HG03575 (cell line): ENCODE measurements at regions not wholly inside any gene's neighbourhood (a gene's known extent, or its start where the extent isn't known, plus 50 kb on each side); places are given as distances from the start of the nearest gene placed in this dataset.

ENCODE experiments used
- ATAC-seq: cut with Tn5 transposase; IDR thresholded peaks from one replicate; pipeline ENCODE4 v1.9.1; 2021; ENCODE audit not compliant: unreplicated experiment, insufficient number of reproducible peaks, low FRiP score; ENCODE audit errors: extremely low read depth

DNA sequence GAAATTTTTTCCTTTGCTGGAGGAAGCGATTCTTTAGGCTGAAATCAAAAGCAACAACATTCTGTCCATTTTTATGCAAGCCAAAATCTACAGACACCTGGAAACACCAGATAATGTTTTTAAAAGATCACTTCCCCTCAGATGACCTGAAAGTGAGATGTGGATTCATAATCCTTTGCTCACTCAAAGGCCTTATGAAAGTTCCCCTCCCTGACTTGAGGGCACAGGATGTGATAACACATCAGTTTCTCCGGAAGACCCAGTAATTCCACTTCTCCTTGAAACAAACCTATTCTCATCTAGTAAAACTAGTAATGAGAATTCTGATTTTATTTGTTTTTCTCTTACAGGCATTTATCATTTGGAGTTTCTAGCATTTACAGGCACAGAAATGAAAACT, 218.3 kb upstream of the RND3 start:
- ATAC-seq: no peak

DNA sequence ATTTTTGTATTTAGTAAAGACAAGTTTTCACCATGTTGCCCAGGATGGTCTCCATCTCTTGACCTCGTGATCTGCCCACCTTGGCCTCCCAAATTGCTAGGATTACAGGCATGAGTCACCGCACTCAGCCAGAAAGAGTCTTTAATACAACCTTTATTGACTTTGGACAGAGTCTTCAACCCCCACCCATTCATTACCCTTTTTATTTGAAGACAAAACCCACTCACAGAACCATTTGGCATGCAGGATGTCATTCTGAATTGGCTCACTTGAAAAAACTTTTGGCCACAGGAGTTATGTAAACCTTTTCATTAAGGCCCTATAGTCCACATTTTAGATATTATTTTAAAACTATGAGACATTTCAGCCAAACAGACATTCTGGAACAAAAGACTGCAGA, 217.9 kb upstream of the RND3 start:
- no peak for ATAC-seq

DNA sequence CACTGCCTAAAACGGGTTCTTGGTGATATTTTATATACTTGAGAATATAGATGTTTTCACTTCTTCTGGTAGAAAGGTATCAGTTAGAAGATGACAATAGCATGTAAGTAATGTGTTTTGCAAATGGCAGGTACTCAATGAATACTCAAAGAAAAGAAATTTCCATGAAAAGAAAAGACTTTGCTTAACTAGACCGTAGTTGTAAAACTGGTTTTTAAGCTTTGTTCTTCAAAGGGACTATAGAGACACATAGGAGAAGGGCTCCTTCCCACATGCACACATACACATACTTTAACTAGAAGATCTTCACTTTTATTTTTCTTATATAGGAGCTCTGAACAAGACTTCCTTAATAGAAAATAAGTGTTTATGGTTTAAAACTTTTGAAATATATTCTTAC, 215.3 kb upstream of the RND3 start:
- no peak for ATAC-seq

DNA sequence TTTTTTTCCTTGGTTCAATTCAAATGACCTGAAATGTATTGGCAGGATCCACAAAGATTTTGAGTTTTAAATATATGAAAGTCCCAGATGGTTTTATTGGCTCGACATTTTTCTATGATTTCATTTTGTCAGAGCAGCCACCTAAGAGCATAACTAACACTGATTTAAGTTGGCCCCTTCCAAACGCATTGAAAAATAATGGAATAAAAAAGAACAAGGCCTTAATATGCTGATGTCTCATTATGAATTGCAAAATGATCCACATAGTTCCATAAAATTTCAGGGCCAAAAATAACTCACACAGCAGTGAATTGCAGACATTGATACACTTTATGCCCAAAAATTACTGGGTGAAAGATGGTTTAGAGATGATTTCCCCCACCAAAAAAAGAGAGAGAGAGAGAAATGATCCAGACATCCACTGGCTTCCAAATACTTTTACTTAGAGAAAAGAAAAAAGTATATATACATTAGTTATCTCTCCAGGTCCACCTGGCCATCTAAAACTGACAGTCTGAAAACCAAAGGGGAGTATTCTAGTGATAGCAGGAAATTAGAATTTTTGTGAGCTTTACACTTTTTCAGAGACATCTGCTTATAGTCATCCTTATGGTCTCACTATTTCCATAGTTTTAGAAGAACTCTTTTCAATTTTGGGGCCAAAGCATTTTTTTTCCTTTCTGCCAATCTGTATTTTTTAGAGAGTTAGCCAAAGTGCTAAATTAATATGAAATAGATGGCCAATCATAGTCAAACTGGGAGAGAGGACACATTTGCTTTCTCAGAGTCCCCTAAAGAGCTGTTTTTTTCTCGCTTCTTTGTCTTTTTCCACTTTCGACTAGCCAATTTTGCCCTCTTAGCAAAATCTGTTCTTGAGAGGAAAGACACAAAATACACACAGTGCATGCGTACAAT, 213.5 kb upstream of the RND3 start:
- ATAC-seq: no peak

DNA sequence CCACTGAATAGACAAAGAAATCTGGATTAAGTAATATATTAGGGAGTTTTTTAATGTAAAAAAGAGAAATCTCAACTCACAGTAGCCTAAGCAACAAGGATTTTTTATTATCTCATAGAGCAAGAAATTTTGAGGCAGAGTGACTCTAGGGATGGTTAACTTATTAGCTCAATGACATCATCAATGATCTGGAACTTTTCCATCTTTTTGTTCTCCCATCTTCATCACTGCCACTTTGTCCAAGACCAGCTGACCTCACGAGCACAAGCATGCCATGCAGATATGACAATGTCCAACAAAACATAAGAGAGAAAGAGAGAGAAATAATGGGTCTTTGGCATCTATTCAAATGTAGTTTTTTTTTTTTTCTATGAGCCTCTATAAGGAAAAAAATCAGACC, 211.8 kb upstream of the RND3 start:
- no peak for ATAC-seq

DNA sequence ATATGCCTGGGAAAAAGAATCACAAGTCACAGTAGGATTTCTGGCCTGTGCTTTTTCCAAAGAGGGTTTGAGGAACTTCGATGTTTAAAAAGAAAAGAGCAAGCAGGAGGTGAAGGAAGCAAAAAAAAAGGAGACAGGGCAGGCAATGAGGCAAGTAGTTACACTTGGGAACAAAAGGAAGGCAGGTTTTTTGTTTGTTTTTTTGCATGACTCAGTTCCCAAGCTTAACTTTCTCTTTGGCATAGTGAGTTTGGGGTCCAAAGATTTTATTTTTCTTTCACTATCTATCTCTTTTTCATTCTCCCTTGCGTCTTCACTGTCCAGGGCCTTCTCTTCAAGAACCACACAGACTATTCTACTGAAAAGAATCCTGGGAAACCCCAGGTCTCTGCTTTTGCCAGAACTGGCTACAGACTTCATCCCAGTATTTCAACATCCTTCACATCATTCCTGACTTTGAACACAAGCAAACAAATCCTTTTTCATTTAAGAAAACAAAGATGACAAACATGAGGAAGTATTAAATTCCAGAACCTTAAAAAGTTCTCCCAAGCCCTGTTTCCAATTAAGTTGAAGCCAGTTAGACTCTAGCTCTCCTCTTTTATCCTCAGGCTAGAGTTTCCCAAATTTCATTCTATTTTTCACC, 210.7 kb upstream of the RND3 start:
- no peak for ATAC-seq

DNA sequence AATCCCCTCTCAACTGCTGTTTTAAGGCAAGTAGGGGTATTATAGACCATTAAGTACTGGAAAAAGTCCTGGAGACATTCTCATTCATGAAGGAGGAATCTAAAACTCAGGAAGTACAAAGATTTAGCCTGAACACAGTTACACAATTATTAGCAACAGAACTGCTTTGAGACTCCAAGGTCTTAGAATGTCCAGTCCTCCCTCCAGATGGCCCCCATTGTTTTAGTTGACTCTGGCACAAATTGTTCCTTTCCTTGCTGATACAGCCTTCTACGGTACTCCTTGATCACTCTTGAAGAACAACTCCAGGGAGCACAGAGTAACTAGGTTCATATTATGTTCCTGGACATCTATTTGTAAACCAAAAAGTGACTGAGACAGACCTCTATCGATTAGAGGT, 210.1 kb upstream of the RND3 start:
- ATAC-seq: no peak

DNA sequence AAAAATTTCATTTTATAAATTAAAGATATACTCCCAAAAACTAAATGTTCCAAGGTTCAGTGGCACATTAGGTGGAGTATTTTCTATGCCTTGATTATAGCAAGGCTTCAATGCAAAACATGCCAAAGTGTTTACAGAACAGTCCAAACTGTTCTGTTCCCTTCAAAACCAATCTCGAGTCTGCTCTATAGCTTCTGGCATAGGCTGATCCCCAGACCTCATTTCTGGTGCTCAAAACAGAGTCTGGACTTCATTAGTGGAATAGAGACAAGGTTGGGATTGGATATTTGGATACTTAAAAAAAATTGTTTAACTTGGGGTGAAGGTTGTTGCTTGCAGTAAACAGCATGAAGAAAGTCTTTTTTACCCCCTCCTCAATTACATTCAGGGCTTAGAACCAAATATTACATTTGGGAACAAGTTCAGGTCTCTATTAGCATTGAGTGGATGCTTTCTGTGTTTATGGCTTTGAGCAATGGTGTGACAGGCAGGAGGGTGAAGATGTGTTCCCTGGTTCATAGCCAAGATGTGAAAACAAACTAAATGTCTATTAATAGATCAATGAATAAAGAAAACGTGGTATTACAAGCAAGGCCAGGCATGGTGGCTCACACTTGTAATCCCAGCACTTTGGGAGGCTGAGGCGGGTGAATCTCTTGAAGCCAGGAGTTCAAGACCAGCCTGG, 208.1 kb upstream of the RND3 start:
- ATAC-seq: no peak

DNA sequence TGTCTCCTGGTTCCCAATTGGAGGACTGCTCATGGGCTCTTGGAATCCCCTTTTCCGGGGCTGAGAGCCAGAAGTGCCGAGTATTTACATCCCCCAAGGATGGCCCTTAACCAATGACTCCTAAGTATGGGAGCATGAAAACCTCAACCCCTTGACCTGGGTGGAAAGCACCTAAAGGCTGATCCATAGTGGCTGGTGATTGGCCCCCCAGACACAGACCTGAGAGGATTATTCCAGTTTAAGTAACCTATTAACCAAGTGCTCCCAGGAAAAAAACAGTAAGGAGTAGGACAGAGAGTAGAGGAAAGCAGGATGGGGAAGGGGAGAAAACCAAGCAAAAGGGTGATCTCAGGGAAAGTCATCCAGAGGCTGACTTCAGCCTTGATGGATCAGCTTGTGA, 206.1 kb upstream of the RND3 start:
- no peak for ATAC-seq

DNA sequence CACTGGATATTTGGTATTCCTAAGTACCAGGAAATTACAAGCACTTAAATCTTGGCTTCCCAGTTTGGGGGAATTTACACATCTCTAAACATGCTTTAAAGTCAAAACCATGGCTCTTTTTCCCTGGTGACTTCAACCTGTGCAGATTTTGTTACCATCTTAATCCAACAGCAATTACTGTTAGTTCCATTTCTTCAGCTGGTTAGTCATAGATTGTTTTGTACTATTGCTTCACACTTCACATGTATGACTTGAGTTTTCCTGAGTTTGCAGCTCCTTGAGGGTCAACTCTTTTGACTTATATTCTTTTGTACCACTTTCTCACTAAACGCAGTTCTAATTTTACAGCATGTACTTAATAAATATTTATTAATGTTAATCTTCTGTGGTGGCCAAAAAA, 203.4 kb upstream of the RND3 start:
- no peak for ATAC-seq

DNA sequence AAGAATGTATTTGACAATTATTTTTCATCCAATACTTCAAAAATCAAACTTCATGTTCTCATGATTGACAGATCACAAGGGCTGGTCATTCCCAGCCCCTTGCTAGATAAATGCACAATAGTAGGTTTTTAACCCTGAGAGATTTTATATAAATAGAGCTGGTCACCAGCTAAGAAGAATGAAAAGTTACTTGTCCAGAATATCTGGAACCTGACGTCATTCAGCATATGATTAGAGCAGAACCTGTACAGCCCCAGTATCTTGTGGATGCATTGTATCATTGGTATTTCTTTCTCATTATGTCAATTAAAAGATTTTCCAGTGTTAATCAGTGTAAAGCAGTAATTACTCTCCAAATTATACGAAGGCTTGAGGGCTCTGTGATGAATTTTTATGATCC, 202.8 kb upstream of the RND3 start:
- ATAC-seq: no peak

DNA sequence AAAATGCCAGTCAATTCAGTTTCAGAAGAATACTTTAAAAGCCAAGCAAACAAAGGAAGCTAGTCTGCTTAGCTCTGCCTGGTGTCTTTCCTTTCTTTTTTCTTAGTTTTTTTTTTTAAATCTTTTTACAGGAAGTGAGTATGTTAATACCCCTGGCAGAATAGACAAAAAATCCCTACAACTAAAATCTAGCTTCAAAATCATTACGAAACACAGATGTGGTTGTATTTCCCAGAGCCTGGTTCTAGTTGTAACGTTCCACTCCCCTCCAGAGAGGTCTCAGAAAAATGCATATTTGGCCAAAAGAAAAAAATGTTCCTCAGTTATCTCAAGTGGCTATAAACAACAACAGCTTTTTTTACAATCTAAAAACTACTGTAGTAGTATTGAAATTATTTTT, 202.1 kb upstream of the RND3 start:
- no peak for ATAC-seq

DNA sequence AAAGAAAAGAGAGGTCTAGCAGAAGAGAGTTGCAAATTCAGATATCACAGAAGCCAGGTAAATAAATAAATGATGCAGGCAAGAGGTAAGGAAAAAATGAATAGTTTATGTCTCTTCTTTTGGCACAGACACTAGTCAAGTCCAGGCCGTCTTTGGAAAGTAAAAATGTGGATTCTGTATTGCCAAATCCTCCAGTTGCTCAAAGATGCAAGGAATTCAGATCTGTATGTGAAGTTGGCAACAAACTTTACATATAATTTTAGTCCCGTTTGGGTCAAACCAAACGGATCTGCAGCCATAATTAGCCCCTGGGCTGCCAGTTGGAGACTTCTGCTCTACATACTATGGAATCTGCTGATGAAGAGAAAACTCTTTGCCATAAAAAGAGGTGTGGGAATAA, 200.5 kb upstream of the RND3 start:
- no peak for ATAC-seq

DNA sequence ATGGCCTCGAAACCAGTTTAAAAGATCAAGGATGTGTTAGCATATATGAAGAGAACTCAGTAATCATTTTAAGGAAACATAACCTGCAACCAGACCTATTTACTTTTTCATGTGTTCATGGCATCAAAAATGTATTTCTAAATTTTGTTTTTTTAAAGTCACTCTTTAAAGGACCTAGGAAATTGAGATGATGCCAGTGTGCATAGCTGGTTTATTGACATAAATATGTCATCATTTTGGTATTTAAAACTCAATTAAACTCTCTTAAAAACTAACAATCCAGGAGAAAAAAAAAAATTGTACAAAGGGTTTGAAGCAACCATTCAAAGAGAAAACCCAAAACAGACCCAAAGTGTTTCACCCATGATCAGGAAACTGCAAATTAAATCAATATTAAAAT, 198.9 kb upstream of the RND3 start:
- ATAC-seq: no peak

DNA sequence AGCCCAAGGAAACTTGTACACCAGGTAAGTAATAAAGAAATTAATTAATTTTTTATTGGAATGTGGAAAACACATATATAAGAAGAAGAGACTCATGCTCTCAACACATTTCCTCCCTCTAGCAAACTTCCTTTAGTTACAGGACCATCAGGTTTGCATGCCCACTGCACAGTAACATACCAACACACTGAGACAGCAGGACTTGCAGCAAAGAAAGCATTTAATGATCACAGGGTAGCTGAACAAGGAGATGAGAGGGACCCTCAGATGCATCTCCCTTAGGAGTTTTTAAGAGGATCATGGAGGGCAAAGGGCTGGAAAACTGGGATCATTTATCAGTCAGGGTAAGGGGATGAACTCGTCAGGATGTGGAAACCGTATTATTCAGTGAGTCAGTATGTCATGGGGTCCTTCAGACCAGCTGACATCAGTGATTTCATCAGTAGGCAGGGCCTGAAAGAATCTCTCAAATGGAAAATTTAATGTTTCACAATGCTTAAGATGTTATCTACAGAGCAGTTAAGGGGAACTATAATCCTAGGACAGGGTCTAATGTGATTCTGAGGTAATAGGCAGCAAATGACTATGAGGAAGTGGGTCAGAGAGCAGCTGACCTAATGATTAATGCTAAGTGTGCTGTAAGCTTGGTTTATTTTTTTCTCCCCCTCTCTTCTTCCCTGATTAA, 193.8 kb upstream of the RND3 start:
- ATAC-seq: no peak

DNA sequence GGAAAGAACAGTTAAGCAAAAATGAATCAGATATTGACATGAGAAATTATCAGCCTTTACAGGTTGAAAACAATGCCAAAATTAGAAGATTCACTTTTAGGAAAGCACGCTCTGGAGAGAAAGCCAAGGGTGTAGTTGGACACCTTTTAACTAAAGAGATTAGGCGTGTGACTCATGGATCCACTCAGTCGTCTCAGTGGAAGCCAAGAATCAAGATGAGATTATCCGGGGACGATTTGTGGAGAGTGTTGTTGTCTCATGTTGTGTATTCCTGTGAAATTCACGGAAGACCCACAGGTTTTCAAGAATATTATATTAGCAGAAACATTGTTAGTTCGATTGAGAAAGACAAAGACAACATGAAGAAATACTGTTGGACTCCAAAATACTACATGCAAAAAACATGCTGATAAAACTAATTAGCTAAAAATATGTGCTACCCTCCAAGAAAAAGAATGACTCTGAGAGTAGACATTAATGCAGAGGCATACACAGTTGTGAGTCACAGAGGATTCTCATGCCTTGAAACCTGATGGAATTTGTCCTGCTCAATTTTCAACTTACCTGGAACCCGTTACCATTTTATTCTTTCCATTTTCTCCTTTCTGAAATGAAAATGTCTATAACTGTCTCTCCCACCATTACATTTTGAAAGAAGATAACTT, 192.1 kb upstream of the RND3 start:
- ATAC-seq: no peak

DNA sequence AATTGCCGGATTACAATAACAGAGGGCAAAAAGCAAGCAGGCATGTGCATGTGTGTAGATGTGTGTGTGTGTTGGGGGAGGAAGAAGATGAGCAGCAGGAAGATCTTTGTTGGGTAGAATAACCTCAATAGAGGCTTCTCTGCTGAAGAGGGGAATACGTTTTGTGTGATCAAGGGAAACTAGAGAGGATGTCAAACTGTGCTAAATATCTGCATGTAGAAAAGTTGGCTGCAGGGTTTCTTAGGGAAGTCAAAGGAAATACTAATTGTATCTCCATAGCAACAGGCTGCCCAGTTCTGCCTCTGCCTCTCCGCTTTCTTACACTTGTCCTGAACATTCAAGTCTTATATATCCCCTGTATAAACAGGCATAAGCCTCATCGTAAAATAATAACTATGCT, 190.1 kb upstream of the RND3 start:
- ATAC-seq: no peak

DNA sequence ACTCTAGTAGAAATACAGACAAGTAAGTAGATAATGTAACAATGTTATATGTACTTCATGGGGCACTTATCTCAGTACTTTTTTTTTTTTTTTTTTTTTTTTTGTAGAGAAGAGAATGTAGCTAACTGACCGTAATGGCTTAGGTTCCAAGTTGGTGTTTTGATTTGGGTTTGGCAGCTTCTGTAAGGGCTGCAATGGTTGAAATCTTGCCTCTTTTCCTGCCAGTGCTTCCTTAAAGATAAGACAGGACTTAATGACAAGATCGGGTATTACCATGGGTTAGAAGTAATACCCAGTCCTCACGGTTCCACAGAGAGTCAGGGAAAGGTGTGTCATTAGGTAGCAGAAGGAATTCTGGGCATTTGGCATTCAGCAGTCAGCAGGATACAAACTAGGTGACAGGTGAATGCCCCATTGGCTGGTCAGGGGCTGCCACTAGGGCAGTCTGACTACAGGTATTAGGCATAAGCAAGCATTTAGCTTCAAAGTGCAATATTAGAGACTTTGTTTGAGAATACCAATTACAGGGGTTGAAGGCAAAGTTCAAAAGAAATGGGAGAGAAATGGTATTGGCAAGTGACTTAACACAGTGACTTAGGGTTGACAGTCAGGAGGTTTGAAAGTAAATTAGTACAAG, 189.4 kb upstream of the RND3 start:
- ATAC-seq: no peak

DNA sequence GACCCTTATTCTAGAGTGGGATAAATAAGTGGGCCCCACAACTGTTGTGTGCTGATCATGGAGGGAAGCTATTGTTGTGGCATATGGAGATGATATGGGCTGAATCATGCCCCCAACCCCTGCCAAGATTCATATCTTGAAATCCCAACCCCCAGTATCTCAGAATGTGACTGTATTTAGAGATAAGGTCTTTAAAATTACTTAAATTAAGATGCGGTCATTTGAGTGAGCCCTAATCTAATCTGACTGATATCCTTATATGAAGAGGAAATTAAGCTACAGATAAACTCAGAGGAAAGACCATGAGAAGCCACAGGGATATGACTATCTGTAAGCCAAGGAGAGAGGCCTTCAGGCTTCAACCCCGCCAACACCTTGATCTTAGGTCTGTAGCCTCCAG, 188.3 kb upstream of the RND3 start:
- no peak for ATAC-seq
